Prostate gland (tissue), 2 donors: ENCODE measurements at regions not wholly inside any gene's neighbourhood (a gene's known extent, or its start where the extent isn't known, plus 50 kb on each side); places are given as distances from the start of the nearest gene placed in this dataset.

ENCODE experiments used
- DNase-seq: peaks from one replicate; pipeline ENCODE4 v3.0.0-alpha.2; 2019; ENCODE audit warnings: low spot score
- H3K27ac ChIP-seq, 2 donors: fragments of 200-600 bp; sonication (generic); 2 replicates each; pipeline ENCODE4 v1.5.1; 2017 to 2019
- H3K27me3 ChIP-seq: fragments of 200-600 bp; sonication (generic); replicated peaks from 2 replicates; pipeline ENCODE4 v1.5.1; 2019; ENCODE audit not compliant: insufficient read depth
- H3K36me3 ChIP-seq, 2 donors: fragments of 200-600 bp; sonication (generic); 1 replicate in 1 of 2; 2 replicates in 1 of 2; pipeline versions ENCODE4 v1.5.1 to v1.8.1; 2017 to 2019
- H3K4me1 ChIP-seq: fragments of 200-600 bp; sonication (generic); replicated peaks from 2 replicates; pipeline ENCODE4 v1.5.1; 2019
- H3K4me3 ChIP-seq, 2 donors: fragments of 200-600 bp; sonication (generic); 2 replicates each; pipeline ENCODE4 v1.5.1; 2017 to 2019
- H3K9me3 ChIP-seq: fragments of 200-600 bp; sonication (generic); 2 replicates; pipeline ENCODE4 v1.5.1; 2017
- CTCF ChIP-seq, 4 experiments: fragments of 200-600 bp in 2 of 4; fragments of 450-650 bp in 2 of 4; sonication (generic) in 2 of 4; IDR thresholded peaks; 1 replicate in 3 of 4; 2 replicates in 1 of 4; pipeline ENCODE4 v1.5.1; 2016 to 2019; ENCODE audit warnings: antibody characterized with exemption in 4 of 4, mild to moderate bottlenecking in 2 of 4, moderate library complexity in 2 of 4
- POLR2A ChIP-seq: fragments of 450-650 bp; IDR thresholded peaks from one replicate; pipeline ENCODE4 v1.6.1; 2016; ENCODE audit warnings: antibody characterized with exemption, mild to moderate bottlenecking
- POLR2AphosphoS5 ChIP-seq: sonication (generic); formaldehyde crosslinking; IDR thresholded peaks from one replicate; pipeline ENCODE4 v1.6.1; 2017; ENCODE audit warnings: antibody characterized with exemption
- WGBS: methylation state at CpG from one replicate; pipeline ENCODE4 v1.1.5; 2018; 5-methylcytosine and 5-hydroxymethylcytosine counted together
- intact Hi-C: fragments of 100-400 bp; cut with DNase I; formaldehyde crosslinking; loops from one replicate; pipeline ENCODE4 v1.14.2; 2022

- intact Hi-C loops: no loop called here
- H3K9me3 ChIP-seq: no peaks in the 10 kb centered on the region
- no peaks in the 10 kb centered on the region for H3K4me1 ChIP-seq
- TF ChIP-seq CTCF (IDR thresholded peaks at IDR 0.05) (no peak), POLR2AphosphoS5 (no peak), POLR2A (no peak)
- no peak overlapping the region for H3K4me3 ChIP-seq
- no peaks in the 10 kb centered on the region for H3K27me3 ChIP-seq
- no peak overlapping the region for H3K27ac ChIP-seq
- DNase-seq: no peak
- no peaks in the 10 kb centered on the region for H3K36me3 ChIP-seq
Observed at GRCh38 chr4:151574968-151575367, 166.0 kb downstream of the FHIP1A start.

GRCh38 chr4:151575646-151576045 lies 166.7 kb downstream of the FHIP1A start:
- Histone ChIP-seq H3K36me3 (no peaks in the 10 kb centered on the region), H3K27ac (no peak overlapping the region), H3K9me3 (no peaks in the 10 kb centered on the region), H3K27me3 (no peaks in the 10 kb centered on the region), H3K4me3 (no peak overlapping the region), H3K4me1 (no peaks in the 10 kb centered on the region)
- TF ChIP-seq POLR2A (no peak), CTCF (IDR thresholded peaks at IDR 0.05) (no peak), POLR2AphosphoS5 (no peak)
- intact Hi-C loops: no loop called here
- no peak for DNase-seq
- WGBS: 88% methylated on average over 3 of the region's 3 CpGs

- 88% methylated on average over 1 of the region's 1 CpG for whole genome bisulfite sequencing
- no peak overlapping the region for H3K4me3 ChIP-seq
- no peak for DNase-seq
- H3K36me3 ChIP-seq: no peaks in the 10 kb centered on the region
- TF ChIP-seq POLR2A (no peak), POLR2AphosphoS5 (no peak), CTCF (IDR thresholded peaks at IDR 0.05) (no peak)
- no peaks in the 10 kb centered on the region for H3K9me3 ChIP-seq
- no peaks in the 10 kb centered on the region for H3K27me3 ChIP-seq
- H3K4me1 ChIP-seq: no peaks in the 10 kb centered on the region
- intact Hi-C loops: no loop called here
- no peak overlapping the region for H3K27ac ChIP-seq
Observed at GRCh38 chr4:151576627-151577026, 167.7 kb downstream of the FHIP1A start.

GRCh38 chr4:151581570-151581969 lies 172.6 kb downstream of the FHIP1A start:
- intact Hi-C loops: no loop called here
- Histone ChIP-seq H3K4me1 (no peaks in the 10 kb centered on the region), H3K27ac (no peak overlapping the region), H3K4me3 (no peak overlapping the region), H3K36me3 (no peaks in the 10 kb centered on the region), H3K27me3 (no peaks in the 10 kb centered on the region), H3K9me3 (no peaks in the 10 kb centered on the region)
- DNase-seq: no peak
- 71% methylated on average over 2 of the region's 2 CpGs for WGBS
- TF ChIP-seq POLR2A: no peak
- TF ChIP-seq CTCF (IDR thresholded peaks at IDR 0.05): no peak
- TF ChIP-seq POLR2AphosphoS5: no peak

- no peaks in the 10 kb centered on the region for H3K4me1 ChIP-seq
- DNase-seq: no peak
- no peak overlapping the region for H3K4me3 ChIP-seq
- intact Hi-C loops: no loop called here
- H3K27ac ChIP-seq: no peak overlapping the region
- no peak for TF ChIP-seq CTCF (IDR thresholded peaks at IDR 0.05)
- no peak for TF ChIP-seq POLR2A
- no peak for TF ChIP-seq POLR2AphosphoS5
- H3K36me3 ChIP-seq: no peaks in the 10 kb centered on the region
- no peaks in the 10 kb centered on the region for H3K27me3 ChIP-seq
- 59% methylated on average over 4 of the region's 4 CpGs for WGBS
- no peaks in the 10 kb centered on the region for H3K9me3 ChIP-seq
Observed at GRCh38 chr4:151582098-151582497, 173.1 kb downstream of the FHIP1A start.
